GM21619 (cell line): ENCODE measurements at regions not wholly inside any gene's neighbourhood (a gene's known extent, or its start where the extent isn't known, plus 50 kb on each side); places are given as distances from the start of the nearest gene placed in this dataset.
"Not testable (repeated sequence)": the region's sequence is repeated elsewhere in the genome, so short reads cannot be mapped to it uniquely, and the experiment has no call there.

ENCODE experiments used
- ATAC-seq: cut with Tn5 transposase; IDR thresholded peaks from one replicate; pipeline ENCODE4 v1.9.1; 2021; ENCODE audit not compliant: unreplicated experiment

DNA sequence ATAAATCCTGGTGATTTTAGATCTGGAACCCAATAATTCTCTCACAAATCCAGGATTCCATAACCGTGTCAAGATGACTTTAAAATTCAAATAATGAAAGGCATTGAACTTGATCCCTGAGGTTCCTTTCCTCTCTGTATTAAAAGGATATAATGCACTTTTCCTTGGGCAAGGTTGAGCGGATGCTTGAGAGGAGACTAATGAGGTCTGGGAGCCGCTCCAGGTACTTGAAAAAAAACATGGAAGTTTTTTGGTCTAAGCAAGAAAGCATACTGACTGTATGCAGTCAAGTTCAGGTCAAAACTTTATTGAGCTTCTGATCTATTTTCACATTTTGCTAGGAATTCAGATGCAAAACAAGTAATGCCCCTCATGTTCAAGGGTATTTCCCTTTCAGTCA is 318.5 kb downstream of the RAD51AP2 start:
- no peak for ATAC-seq

- no peak for ATAC-seq
Measured at GRCh38 chr2:17196380-17196779, 321.9 kb downstream of the RAD51AP2 start.

GRCh38 chr2:17195016-17195415 is 323.2 kb downstream of the RAD51AP2 start:
- no peak for ATAC-seq

DNA sequence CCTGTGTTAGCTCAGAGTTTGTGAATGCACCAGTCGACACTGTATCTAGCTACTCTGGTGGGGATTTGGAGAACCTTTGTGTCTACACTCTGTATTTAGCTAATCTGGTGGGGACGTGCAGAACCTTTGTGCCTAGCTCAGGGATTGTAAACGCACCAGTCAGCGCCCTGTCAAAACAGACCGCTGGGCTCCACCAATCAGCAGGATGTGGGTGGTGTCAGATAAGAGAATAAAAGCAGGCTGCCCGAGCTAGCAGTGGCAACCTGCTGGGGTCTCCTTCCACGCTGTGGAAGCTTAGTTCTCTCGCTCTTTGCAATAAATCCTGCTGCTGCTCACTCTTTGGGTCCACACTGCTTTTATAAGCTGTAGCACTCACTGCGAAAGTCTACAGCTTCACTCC is 324.2 kb downstream of the RAD51AP2 start:
- no peak for ATAC-seq

DNA sequence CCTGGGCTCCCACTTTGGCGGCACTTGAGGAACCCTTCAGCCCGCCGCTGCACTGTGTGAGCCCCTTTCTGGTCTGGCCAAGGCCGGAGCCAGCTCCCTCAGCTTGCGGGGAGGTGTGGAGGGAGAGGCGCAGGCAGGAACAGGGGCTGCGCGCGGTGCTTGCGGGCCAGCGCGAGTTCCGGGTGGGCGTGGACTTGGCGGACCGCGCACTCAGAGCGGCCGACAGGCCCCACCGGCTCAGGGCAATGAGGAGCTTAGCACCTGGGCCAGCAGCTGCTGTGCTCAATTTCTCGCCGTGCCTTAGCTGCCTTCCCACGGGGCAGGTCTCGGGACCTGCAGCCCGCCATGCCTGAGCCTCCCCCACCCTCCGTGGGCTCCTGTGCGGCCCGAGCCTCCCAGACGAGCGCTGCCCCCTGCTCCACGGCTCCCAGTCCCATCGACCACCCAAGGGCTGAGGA is 324.8 kb downstream of the RAD51AP2 start:
- ATAC-seq, result not testable (repeated sequence)

DNA sequence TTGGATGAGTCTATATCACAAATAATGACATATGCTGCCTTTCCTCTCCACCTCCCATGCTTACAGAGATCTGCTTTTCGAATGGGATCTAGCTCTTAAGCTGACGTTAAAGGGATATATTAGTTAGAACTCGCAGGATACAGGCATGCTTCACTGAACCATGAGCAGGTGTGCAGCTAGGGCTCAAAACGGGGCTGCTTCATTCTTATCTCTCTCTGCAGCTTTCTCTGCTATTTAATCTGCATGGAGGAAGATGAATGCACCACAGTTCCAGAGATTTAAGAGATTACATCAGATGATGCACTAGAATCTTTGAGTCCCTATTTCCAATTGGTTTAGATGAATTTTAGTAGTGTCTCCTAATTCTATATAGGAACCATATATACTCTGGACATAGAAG is 327.0 kb downstream of the RAD51AP2 start:
- no peak for ATAC-seq

DNA sequence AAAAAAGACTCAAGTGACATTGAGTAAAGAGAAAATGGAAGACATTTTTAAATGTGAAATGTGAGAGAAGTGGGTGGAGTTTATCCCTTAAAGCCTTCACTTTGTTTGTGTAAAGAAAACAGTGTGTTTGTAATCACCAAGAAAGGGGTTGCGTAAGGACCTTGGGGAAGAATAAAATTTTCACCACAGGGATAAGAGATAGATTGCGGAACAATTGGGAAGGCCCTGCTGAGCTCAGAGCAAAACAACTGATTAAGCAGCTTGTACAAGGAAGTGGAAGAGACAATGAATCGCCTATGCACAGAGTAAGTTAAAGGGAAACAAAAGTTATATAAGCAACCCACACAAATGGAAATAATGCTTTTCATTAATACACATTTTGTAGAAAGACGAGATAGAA is 327.7 kb downstream of the RAD51AP2 start:
- no peak for ATAC-seq

DNA sequence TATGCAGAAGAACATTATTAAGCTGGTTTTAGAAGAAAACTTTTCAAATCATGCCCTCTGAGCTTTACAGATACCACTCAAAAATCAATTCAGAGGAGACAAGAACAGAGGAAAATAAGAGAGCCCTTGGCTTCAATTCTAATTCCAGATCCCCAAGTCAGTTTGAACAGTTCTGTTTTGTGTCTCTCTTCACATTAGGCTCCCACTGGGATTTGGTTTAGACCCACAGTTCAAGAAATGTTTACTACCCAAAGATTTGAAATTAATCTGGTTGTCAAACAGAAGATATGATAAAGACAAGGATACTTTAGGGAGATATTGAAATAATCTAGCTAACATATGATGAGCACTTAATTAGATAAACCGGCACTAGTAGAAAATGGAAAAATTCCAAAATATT is 329.5 kb downstream of the RAD51AP2 start:
- ATAC-seq, result no peak

DNA sequence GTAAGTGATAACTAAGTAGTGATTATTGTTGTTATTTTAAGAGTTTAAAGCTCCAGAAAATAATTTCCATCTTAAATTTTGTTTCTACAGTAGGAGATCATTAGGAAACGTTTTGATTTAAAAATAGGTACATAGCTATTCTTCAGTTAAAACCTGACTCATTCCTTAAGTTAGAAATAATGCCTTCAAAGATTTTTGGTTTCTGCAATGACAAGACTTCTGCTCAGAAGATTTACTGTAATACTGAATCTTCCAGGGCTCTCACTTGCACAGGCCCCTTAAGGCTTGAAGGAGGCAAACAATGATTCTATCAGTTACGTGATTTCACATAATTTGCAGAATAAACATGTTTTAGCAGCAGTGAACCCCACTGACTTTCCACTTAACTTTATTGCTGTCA is 333.7 kb downstream of the RAD51AP2 start:
- no peak for ATAC-seq

- peak; percentile 37 for ATAC-seq
Measured at GRCh38 chr2:17182399-17182798, 335.8 kb downstream of the RAD51AP2 start.

GRCh38 chr2:17181051-17181752 is 337.0 kb downstream of the RAD51AP2 start:
- no peak for ATAC-seq

- no peak for ATAC-seq
Measured at GRCh38 chr2:17179145-17179808, 339.0 kb downstream of the RAD51AP2 start.

DNA sequence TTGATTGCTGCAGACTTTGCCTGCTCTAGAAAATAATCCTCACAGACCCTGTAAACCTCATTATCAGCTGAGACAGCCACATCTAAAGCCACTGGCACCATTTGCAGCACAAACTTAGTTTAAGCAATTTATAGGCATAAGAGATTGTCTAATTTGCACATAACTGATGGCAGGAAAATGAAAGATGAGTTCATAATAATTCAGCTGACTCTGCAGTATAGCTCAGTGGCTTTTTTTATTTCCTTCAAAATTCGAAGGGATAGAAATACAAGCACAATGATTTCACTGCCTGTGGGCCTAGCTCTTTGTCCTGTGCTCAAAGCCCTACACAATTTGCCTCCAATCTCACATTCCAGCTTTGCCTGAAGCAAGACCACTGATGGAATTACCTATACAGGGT is 341.2 kb downstream of the RAD51AP2 start:
- ATAC-seq, result no peak

DNA sequence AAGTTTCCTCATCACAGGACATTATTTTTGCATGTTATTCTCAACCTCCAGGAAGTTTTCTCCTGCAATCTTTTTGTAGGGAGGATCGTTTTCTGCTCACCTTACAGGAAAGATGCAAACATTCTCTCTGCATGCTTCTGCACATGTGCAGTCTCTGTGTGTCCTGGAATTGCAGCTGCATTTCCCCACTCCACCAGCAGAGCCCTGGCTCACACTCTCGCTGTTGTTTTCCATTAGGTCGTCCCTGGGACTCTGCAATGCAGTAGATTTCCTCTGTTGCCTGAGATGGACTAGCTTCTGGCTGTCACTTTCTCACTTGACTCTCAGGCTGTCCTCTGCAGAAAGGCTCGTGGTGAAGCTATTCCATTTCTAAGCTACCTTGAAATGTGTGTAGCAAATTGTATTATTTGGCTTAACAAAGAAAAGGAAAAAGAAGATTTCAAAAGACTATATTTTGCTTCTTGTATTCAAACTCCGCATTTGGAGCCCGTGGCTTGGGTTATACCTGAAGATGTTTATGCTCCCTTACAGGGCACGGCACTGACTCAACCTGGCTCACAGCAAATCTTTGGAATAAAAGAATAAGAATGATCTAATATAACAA is 346.7 kb downstream of the RAD51AP2 start:
- ATAC-seq, result peak; percentile 82

GRCh38 chr2:17166506-17166905 is 351.7 kb downstream of the RAD51AP2 start:
- ATAC-seq, result no peak

- ATAC-seq, result no peak
Measured at GRCh38 chr2:17164550-17164949, 353.7 kb downstream of the RAD51AP2 start.

DNA sequence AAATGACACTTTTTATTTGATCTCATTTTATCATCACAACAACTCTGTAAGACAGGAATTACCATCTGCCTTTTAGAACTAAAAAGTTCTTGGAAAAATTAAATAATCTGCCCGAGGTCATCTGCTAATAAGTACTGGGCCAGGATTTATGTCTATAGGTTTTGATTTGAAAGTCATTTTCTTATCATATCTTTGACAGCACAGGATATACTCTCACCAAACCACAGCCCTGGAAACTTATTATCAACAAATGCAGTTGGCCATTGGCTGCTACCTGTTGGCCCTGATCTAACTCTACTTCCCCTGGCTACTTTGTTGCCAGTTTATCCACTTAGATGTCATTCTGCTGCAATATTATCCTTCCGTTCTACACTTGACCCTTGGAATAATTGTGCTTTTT is 354.6 kb downstream of the RAD51AP2 start:
- no peak for ATAC-seq

DNA sequence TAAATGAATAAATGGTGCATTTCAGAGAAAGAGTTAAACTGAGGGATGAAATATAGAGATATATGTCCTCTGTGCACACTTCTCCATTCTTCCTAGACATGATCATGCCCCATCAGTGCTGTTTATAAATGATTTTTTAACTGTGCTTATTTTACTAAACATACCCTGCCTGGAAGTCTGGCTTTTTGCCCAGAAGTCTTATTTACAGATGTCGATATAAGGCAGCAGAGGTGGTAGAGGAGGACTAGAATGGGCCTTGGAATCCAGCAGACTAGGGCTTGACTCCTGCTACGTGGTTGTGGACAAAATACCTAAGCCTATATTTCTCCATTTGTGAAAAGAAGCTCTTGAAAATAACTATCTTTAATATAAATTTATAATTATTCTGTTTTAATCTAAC is 355.5 kb downstream of the RAD51AP2 start:
- ATAC-seq, result no peak

GRCh38 chr2:17160594-17160993 is 357.6 kb downstream of the RAD51AP2 start:
- ATAC-seq, result peak; percentile 82

DNA sequence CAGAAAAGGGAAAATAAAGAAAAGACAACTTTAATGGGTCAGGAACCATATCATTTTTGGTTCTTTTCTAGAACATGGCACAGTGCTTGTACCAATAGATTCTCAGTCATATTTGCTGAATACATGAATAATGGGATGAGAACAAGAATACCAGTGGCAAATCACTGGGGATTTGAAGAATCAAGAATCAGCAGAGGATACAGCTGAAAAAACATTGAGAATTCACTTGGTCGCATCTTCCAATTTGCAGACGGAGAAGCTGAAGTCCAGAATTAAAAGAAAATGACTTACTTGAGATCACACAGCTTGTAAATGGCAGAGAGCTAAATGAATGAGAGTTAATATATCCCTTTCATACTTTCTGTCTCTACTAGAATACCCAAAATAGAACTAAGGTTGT is 362.2 kb downstream of the RAD51AP2 start:
- ATAC-seq, result no peak

DNA sequence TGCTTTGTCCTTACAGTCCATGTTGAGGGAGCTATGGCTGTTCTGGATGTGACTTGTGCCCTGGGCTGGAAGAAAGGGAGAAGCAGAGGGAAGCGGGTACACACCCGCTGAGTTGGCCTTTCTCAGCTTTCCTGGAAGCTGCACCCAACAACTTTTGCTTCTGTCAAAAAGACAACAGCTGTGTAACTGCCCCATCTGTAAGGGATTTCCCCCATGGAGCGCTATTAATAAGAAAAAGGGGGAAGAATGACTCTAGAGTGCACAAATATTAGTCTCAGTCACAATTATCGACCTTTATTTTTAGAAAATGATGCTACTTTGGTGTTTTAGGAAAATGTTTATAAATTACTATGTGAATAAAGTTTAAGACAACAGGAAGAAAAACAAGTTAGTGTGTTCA is 368.3 kb downstream of the RAD51AP2 start:
- ATAC-seq, result no peak

GRCh38 chr2:17148407-17149145 is 369.7 kb downstream of the RAD51AP2 start:
- peak; percentile 48 for ATAC-seq
